ENCODE measurements at regions not wholly inside any gene's neighbourhood (a gene's known extent, or its start where the extent isn't known, plus 50 kb on each side); places are given as distances from the start of the nearest gene placed in this dataset.

DNA sequence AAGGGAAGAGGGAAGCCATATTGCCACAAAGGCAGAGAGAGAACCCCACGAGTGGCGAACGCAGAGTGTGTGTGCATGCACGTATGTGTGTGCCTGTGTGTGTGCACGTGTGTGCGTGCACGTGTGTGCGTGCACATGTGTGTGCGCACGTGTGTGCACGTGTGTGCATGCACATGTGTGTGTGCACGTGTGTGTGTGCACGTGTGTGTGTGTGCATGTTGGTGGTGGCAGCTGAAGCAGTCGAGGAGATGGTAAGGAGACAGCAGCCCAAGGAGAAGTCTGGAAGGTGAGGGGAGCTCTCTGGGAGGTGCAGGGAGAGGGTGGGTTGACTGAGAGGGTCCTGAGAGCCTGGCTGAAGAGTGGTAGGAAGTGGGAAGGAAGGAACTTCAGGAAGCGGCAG lies 94.1 kb upstream of the NECTIN1 start:
- Histone ChIP-seq H3K36me3 (replicated peaks in 1 of 2; ENCODE audit: control insufficient read depth in 1 of 2, insufficient read depth in 2 of 2, low read length in 2 of 2) (no peaks in the 10 kb centered on the region), H3K9ac (ENCODE audit: insufficient read depth, low read length, poor library complexity, severe bottlenecking) (no peak overlapping the region), H3K27me3 (ENCODE audit: control insufficient read depth in 2 of 2, insufficient read depth in 2 of 2, low read length in 2 of 2) (no peaks in the 10 kb centered on the region), H3K4me2 (replicated peaks; ENCODE audit: extremely low read depth, low read length, poor library complexity, severe bottlenecking) (no peak overlapping the region), H3K79me2 (ENCODE audit: insufficient read depth, low read length) (no peaks in the 10 kb centered on the region), H3K4me3 (replicated peaks in 1 of 3; ENCODE audit: low read depth in 2 of 3, low read length in 3 of 3) (no peak overlapping the region), H3K4me1 (ENCODE audit: control insufficient read depth in 1 of 2, insufficient read depth in 2 of 2, low read length in 2 of 2) (no peaks in the 10 kb centered on the region), H2AFZ (ENCODE audit: insufficient read depth, low read depth, low read length, poor library complexity, severe bottlenecking) (no peak overlapping the region), H4K20me1 (ENCODE audit: insufficient read depth, low read length) (no peaks in the 10 kb centered on the region), H3K9me3 (replicated peaks in 1 of 2; ENCODE audit: control insufficient read depth in 1 of 2, insufficient read depth in 1 of 2, low read length in 2 of 2) (no peaks in the 10 kb centered on the region), H3K27ac (ENCODE audit: low read depth in 1 of 2, low read length in 2 of 2) (no peak overlapping the region)
- DNase-seq: no peak
- H3K9me3 Mint-ChIP-seq: peaks cover 0 to 8% (median 5%) of the 10 kb centered on the region in 7 donors
- no peaks in the 10 kb centered on the region for H3K36me3 Mint-ChIP-seq
- H3K27ac Mint-ChIP-seq: no peak overlapping the region
- H3K4me3 Mint-ChIP-seq: no peak overlapping the region
- H3K27me3 Mint-ChIP-seq (ENCODE audit: low read depth in 3 of 3): peaks cover 9 to 14% (median 12%) of the 10 kb centered on the region in 3 donors
- TF ChIP-seq, protein P1, sequence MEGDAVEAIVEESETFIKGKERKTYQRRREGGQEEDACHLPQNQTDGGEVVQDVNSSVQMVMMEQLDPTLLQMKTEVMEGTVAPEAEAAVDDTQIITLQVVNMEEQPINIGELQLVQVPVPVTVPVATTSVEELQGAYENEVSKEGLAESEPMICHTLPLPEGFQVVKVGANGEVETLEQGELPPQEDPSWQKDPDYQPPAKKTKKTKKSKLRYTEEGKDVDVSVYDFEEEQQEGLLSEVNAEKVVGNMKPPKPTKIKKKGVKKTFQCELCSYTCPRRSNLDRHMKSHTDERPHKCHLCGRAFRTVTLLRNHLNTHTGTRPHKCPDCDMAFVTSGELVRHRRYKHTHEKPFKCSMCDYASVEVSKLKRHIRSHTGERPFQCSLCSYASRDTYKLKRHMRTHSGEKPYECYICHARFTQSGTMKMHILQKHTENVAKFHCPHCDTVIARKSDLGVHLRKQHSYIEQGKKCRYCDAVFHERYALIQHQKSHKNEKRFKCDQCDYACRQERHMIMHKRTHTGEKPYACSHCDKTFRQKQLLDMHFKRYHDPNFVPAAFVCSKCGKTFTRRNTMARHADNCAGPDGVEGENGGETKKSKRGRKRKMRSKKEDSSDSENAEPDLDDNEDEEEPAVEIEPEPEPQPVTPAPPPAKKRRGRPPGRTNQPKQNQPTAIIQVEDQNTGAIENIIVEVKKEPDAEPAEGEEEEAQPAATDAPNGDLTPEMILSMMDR (IDR thresholded peaks at IDR 0.05): no peak
- WGBS (ENCODE audit: insufficient coverage): 72% methylated on average over 14 of the region's 15 CpGs
- H3K4me1 Mint-ChIP-seq: no peaks in the 10 kb centered on the region
- intact Hi-C loops (cut with micrococcal nuclease): no loop called here

DNA sequence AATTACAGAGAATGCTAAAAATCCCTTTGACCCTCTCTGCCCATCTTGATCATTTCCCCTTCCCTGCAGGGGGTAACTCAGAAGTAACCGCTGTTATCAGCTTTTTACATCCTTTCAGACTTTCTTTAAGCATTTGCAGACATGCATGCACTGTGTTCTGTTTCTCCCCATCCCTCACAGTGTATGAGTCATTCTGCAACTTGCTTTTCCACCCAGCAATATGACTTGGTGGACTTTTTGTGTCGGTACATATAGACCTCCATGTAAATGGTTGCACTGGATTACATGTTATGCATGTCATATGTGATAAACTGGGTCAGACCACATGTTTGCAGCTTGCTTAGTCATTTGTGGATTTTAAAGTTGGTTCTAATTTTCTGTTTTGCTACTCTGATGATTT lies 87.7 kb upstream of the NECTIN1 start:
- H3K4me3 Mint-ChIP-seq: no peak overlapping the region
- TF ChIP-seq, protein P1 (IDR thresholded peaks at IDR 0.05): no peak
- no peak for DNase-seq
- peaks cover 3 to 10% (median 7%) of the 10 kb centered on the region in 3 donors for H3K27me3 Mint-ChIP-seq (ENCODE audit: low read depth in 3 of 3)
- Histone ChIP-seq H3K4me1 (ENCODE audit: control insufficient read depth in 1 of 2, insufficient read depth in 2 of 2, low read length in 2 of 2) (no peaks in the 10 kb centered on the region), H3K4me3 (replicated peaks in 1 of 3; ENCODE audit: low read depth in 2 of 3, low read length in 3 of 3) (no peak overlapping the region), H3K79me2 (ENCODE audit: insufficient read depth, low read length) (no peaks in the 10 kb centered on the region), H3K9ac (ENCODE audit: insufficient read depth, low read length, poor library complexity, severe bottlenecking) (no peak overlapping the region), H3K36me3 (replicated peaks in 1 of 2; ENCODE audit: control insufficient read depth in 1 of 2, insufficient read depth in 2 of 2, low read length in 2 of 2) (no peaks in the 10 kb centered on the region), H3K27ac (ENCODE audit: low read depth in 1 of 2, low read length in 2 of 2) (no peak overlapping the region), H3K27me3 (ENCODE audit: control insufficient read depth in 2 of 2, insufficient read depth in 2 of 2, low read length in 2 of 2) (peaks cover 2% of the 10 kb centered on the region in 2 donors), H3K4me2 (replicated peaks; ENCODE audit: extremely low read depth, low read length, poor library complexity, severe bottlenecking) (no peak overlapping the region), H2AFZ (ENCODE audit: insufficient read depth, low read depth, low read length, poor library complexity, severe bottlenecking) (no peak overlapping the region), H3K9me3 (replicated peaks in 1 of 2; ENCODE audit: control insufficient read depth in 1 of 2, insufficient read depth in 1 of 2, low read length in 2 of 2) (no peaks in the 10 kb centered on the region), H4K20me1 (ENCODE audit: insufficient read depth, low read length) (no peaks in the 10 kb centered on the region)
- peaks cover 0 to 4% (median 0%) of the 10 kb centered on the region in 7 donors for H3K9me3 Mint-ChIP-seq
- H3K27ac Mint-ChIP-seq: no peak overlapping the region
- WGBS (ENCODE audit: insufficient coverage): 63% methylated on average over 2 of the region's 2 CpGs
- H3K36me3 Mint-ChIP-seq: no peaks in the 10 kb centered on the region
- peaks cover 1% of the 10 kb centered on the region for H3K4me1 Mint-ChIP-seq
- intact Hi-C loops (cut with micrococcal nuclease): no loop called here
